PFSK-1 (cell line): ENCODE measurements at regions not wholly inside any gene's neighbourhood (a gene's known extent, or its start where the extent isn't known, plus 50 kb on each side); places are given as distances from the start of the nearest gene placed in this dataset.

Experiments used
- POLR2AphosphoS5 ChIP-seq: IDR thresholded peaks from 2 replicates; pipeline ENCODE4 v1.6.1; 2012; ENCODE audit warnings: low read depth, mild to moderate bottlenecking, control low read depth, low read length, moderate library complexity
- SIN3A ChIP-seq: IDR thresholded peaks from 2 replicates; pipeline ENCODE4 v1.6.1; 2012; ENCODE audit warnings: mild to moderate bottlenecking, low read length, moderate library complexity, borderline replicate concordance; ENCODE audit not compliant: insufficient read depth

DNA sequence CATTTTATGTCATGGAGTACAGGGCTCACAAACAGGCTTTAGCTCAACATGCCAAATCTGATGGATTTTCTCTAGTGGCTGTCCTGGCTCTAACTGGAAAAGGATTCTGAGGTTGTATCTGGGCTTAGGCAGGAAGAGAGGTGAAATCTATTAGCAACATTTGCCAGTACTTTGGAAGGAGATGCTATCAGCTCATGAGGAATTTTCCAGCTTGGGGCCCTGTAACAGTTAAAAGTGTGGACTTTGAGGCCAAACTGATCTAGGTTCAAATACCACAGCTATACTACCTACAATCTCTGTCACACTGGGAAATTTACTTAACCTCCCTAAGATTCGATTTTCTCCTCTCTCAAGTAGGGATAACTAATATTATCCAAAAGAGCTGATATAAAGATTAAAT is 119.0 kb upstream of the HCCS start:
- no peak for TF ChIP-seq SIN3A
- no peak for TF ChIP-seq POLR2AphosphoS5
